Osteoblast (primary cell): ENCODE measurements at regions not wholly inside any gene's neighbourhood (a gene's known extent, or its start where the extent isn't known, plus 50 kb on each side); places are given as distances from the start of the nearest gene placed in this dataset.

Experiments used
- DNase-seq: peaks from one replicate; pipeline ENCODE4 v3.0.0; 2011; ENCODE audit warnings: low spot score, mixed read lengths; ENCODE audit not compliant: insufficient read length; ENCODE audit errors: missing footprints
- H2AFZ ChIP-seq: 2 replicates; pipeline ENCODE4 v1.6.0; 2011; ENCODE audit warnings: mild to moderate bottlenecking, low read length
- H3K27ac ChIP-seq: 2 replicates; pipeline ENCODE4 v1.5.1; 2011; ENCODE audit warnings: mild to moderate bottlenecking, low read depth, low read length, moderate library complexity
- H3K27me3 ChIP-seq: 2 replicates; pipeline ENCODE4 v1.6.0; 2012; ENCODE audit warnings: mild to moderate bottlenecking, control low read depth, inconsistent platforms, low read length, moderate library complexity; ENCODE audit not compliant: insufficient read depth
- H3K36me3 ChIP-seq: 2 replicates; pipeline ENCODE4 v1.5.1; 2011; ENCODE audit warnings: mild to moderate bottlenecking, low read length, control low read depth, moderate library complexity; ENCODE audit not compliant: insufficient read depth
- H3K4me1 ChIP-seq: 2 replicates; pipeline ENCODE4 v1.5.1; 2011; ENCODE audit warnings: mild to moderate bottlenecking, low read length, control low read depth, moderate library complexity; ENCODE audit not compliant: insufficient read depth
- H3K4me2 ChIP-seq: 2 replicates; pipeline ENCODE4 v1.6.0; 2011; ENCODE audit warnings: mild to moderate bottlenecking, low read length; ENCODE audit not compliant: insufficient read depth
- H3K4me3 ChIP-seq: fragments of 200-600 bp; sonication (generic); 3 replicates; pipeline ENCODE4 v1.5.1; 2012; ENCODE audit warnings: mild to moderate bottlenecking, low read length, inconsistent platforms; ENCODE audit not compliant: insufficient read depth
- H3K79me2 ChIP-seq: 2 replicates; pipeline ENCODE4 v1.6.0; 2012; ENCODE audit warnings: mild to moderate bottlenecking, low read length, control low read depth, inconsistent platforms; ENCODE audit not compliant: insufficient read depth
- H3K9me3 ChIP-seq: 2 replicates; pipeline ENCODE4 v1.5.1; 2011; ENCODE audit warnings: low read depth, low read length, control low read depth
- H4K20me1 ChIP-seq: 2 replicates; pipeline ENCODE4 v1.6.0; 2012; ENCODE audit warnings: mild to moderate bottlenecking, low read length, control low read depth; ENCODE audit not compliant: insufficient read depth
- CTCF ChIP-seq: IDR thresholded peaks from 2 replicates; pipeline ENCODE4 v1.5.1; 2011; ENCODE audit warnings: mild to moderate bottlenecking, low read depth, low read length, moderate library complexity; ENCODE audit errors: extremely low read depth

DNA sequence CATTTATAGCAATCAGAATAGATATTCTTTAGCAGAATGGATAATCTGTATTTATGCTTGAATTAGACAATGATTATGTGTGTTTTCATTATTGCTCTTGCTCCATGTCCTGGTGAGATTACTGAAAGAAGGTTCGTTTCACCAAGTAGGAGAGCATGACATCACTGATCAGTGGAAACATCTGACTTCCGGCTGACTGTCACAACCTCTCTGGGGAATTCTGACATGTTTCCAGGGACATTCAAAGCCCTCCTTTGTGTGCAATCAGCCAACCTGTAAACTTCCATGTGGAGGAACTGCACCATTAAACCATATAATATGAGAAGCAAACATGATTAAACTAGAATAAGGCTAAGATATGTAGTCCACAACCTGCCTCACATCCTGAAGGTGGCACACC, 424.8 kb upstream of the ADGRL4 start:
- Histone ChIP-seq H3K4me1 (no peaks in the 10 kb centered on the region), H3K79me2 (no peaks in the 10 kb centered on the region), H3K4me2 (no peak overlapping the region), H3K27ac (no peak overlapping the region), H3K4me3 (no peak overlapping the region), H4K20me1 (no peaks in the 10 kb centered on the region), H3K36me3 (no peaks in the 10 kb centered on the region), H2AFZ (no peak overlapping the region), H3K27me3 (no peaks in the 10 kb centered on the region), H3K9me3 (no peaks in the 10 kb centered on the region)
- peak; percentile 37 for DNase-seq
- TF ChIP-seq CTCF, result no peak

DNA sequence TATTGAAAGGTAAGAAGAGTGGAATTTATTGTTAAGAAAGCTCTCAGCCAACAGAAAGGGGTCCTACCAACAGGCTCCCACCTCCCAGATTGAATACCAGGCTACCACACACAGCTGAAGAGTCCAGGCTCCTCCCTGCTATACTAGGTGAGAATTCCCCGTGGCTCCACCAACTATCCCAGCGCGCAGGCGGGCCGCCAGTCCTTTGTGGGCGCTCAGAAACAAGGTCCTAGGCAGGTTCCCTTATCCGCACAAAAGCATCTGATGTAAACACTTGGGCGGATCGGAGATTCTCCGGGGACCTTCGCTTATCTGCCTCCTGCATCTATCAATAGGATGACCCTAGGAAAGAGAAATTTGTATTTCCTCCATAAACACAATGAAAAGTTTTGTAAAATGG, 423.9 kb upstream of the ADGRL4 start:
- Histone ChIP-seq H3K4me3 (no peak overlapping the region), H2AFZ (no peak overlapping the region), H3K4me2 (no peak overlapping the region), H3K4me1 (no peaks in the 10 kb centered on the region), H3K9me3 (no peaks in the 10 kb centered on the region), H3K36me3 (no peaks in the 10 kb centered on the region), H3K27ac (no peak overlapping the region), H3K27me3 (no peaks in the 10 kb centered on the region), H3K79me2 (no peaks in the 10 kb centered on the region), H4K20me1 (no peaks in the 10 kb centered on the region)
- TF ChIP-seq CTCF, result no peak
- no peak for DNase-seq

DNA sequence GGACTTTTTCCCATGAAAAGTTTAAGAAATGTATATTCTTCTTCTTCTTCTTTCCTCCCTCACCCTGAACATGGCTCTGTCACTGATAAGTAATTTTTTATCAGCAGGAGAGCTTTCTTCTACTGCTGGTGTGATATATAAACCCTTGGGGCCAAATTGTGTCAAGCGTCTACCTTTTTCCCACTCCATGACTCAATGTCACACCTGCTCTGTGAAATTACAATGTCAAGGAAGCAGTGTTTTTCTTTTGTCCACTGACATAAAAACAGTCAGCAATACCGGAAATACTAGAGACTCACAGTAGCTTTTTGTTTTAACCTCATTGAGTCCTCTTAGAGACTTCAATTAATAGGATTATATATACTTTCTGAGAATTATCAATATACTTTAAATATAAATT, 416.2 kb upstream of the ADGRL4 start:
- Histone ChIP-seq H4K20me1 (no peaks in the 10 kb centered on the region), H3K27ac (no peak overlapping the region), H3K4me3 (no peak overlapping the region), H3K4me2 (no peak overlapping the region), H2AFZ (no peak overlapping the region), H3K27me3 (no peaks in the 10 kb centered on the region), H3K4me1 (no peaks in the 10 kb centered on the region), H3K9me3 (no peaks in the 10 kb centered on the region), H3K36me3 (no peaks in the 10 kb centered on the region), H3K79me2 (no peaks in the 10 kb centered on the region)
- TF ChIP-seq CTCF, result no peak
- DNase-seq, result no peak

DNA sequence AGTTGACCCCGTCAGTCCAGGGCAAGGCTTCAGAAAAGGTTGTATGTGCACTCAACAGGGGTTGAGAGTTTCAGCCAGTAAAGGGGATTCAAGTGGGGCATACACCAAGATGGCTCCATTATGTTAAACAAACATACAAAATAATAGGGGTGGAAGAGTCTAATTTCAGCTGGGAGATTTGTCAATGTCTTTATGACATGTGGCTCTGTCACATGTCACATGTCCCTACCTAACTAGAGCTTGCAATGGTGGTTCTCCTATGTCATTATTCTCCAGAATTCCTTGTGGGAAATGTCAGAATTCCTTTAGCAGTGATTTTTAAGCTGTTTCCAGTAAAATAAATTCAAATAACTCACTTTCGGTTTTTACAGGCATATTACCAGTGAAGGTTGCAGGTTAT, 392.0 kb upstream of the ADGRL4 start:
- H3K9me3 ChIP-seq, result no peaks in the 10 kb centered on the region
- H3K4me2 ChIP-seq, result no peak overlapping the region
- H2AFZ ChIP-seq, result no peak overlapping the region
- no peaks in the 10 kb centered on the region for H3K79me2 ChIP-seq
- H3K36me3 ChIP-seq, result no peaks in the 10 kb centered on the region
- no peaks in the 10 kb centered on the region for H3K27me3 ChIP-seq
- no peaks in the 10 kb centered on the region for H3K4me1 ChIP-seq
- no peak overlapping the region for H3K4me3 ChIP-seq
- TF ChIP-seq CTCF, result no peak
- no peak for DNase-seq
- H4K20me1 ChIP-seq, result no peaks in the 10 kb centered on the region
- no peak overlapping the region for H3K27ac ChIP-seq
